Spinal cord (tissue), 9 donors: ENCODE measurements at regions not wholly inside any gene's neighbourhood (a gene's known extent, or its start where the extent isn't known, plus 50 kb on each side); places are given as distances from the start of the nearest gene placed in this dataset.

Experiments
- DNase-seq, 6 donors: peaks; one replicate each; pipeline versions ENCODE4 v3.0.0 to v3.0.0-alpha.2; 2013 to 2015; ENCODE audit warnings: low spot score in 6 of 6, low read depth in 4 of 6
- H3K27ac ChIP-seq: one replicate; pipeline ENCODE4 v1.5.1; 2013; ENCODE audit warnings: low read depth, low read length, control low read depth
- H3K27me3 ChIP-seq: one replicate; pipeline ENCODE4 v1.6.1; 2013; ENCODE audit warnings: low read length; ENCODE audit not compliant: control insufficient read depth, insufficient read depth
- H3K36me3 ChIP-seq: one replicate; pipeline ENCODE4 v1.6.1; 2013; ENCODE audit warnings: low read length; ENCODE audit not compliant: control insufficient read depth, insufficient read depth
- H3K4me1 ChIP-seq: one replicate; pipeline ENCODE4 v1.6.1; 2013; ENCODE audit warnings: low read length; ENCODE audit not compliant: control insufficient read depth, insufficient read depth
- H3K4me3 ChIP-seq: one replicate; pipeline ENCODE4 v1.5.1; 2013; ENCODE audit warnings: low read depth, low read length, control low read depth
- H3K9me3 ChIP-seq: one replicate; pipeline ENCODE4 v1.6.1; 2013; ENCODE audit warnings: low read length; ENCODE audit not compliant: control insufficient read depth, insufficient read depth
- WGBS: methylation state at CpG from one replicate; pipeline ENCODE4 v1.1.5; 2013; ENCODE audit warnings: missing lambda C conversion rate; ENCODE audit not compliant: insufficient coverage; 5-methylcytosine and 5-hydroxymethylcytosine counted together
- donor health status: healthy.

- Histone ChIP-seq H3K9me3 (peaks cover 3% of the 10 kb centered on the region), H3K27me3 (no peaks in the 10 kb centered on the region), H3K27ac (no peak overlapping the region), H3K4me3 (no peak overlapping the region), H3K36me3 (no peaks in the 10 kb centered on the region), H3K4me1 (peaks cover 6% of the 10 kb centered on the region)
- no peak for DNase-seq
- no CpG with 5 or more reads among the region's 4 CpGs for WGBS
Observed at GRCh38 chr2:172340394-172340793, 87.0 kb upstream of the ITGA6 start.

GRCh38 chr2:172342078-172342477, 85.3 kb upstream of the ITGA6 start:
- DNase-seq, result no peak
- H3K27me3 ChIP-seq, result no peaks in the 10 kb centered on the region
- no peak overlapping the region for H3K27ac ChIP-seq
- no peak overlapping the region for H3K4me3 ChIP-seq
- H3K4me1 ChIP-seq, result peaks cover 6% of the 10 kb centered on the region
- peaks cover 3% of the 10 kb centered on the region for H3K9me3 ChIP-seq
- WGBS, result 82% methylated on average over 3 of the region's 3 CpGs
- H3K36me3 ChIP-seq, result no peaks in the 10 kb centered on the region

GRCh38 chr2:172342611-172343010, 84.8 kb upstream of the ITGA6 start:
- no peak overlapping the region for H3K4me3 ChIP-seq
- H3K9me3 ChIP-seq, result peaks cover 6% of the 10 kb centered on the region
- DNase-seq, result peak in 1 of 6 donors; percentile 30
- no peaks in the 10 kb centered on the region for H3K36me3 ChIP-seq
- peaks cover 6% of the 10 kb centered on the region for H3K4me1 ChIP-seq
- no peak overlapping the region for H3K27ac ChIP-seq
- WGBS, result 29% methylated on average over 2 of the region's 3 CpGs
- no peaks in the 10 kb centered on the region for H3K27me3 ChIP-seq

- no peaks in the 10 kb centered on the region for H3K36me3 ChIP-seq
- H3K4me3 ChIP-seq, result no peak overlapping the region
- 100% methylated on average over 1 of the region's 2 CpGs for WGBS
- no peak overlapping the region for H3K27ac ChIP-seq
- no peaks in the 10 kb centered on the region for H3K27me3 ChIP-seq
- H3K9me3 ChIP-seq, result peaks cover 8% of the 10 kb centered on the region
- no peak for DNase-seq
- H3K4me1 ChIP-seq, result peaks cover 6% of the 10 kb centered on the region
Observed at GRCh38 chr2:172344159-172344558, 83.2 kb upstream of the ITGA6 start.

GRCh38 chr2:172345956-172346555, 81.3 kb upstream of the ITGA6 start:
- DNase-seq, result no peak
- peaks cover 8% of the 10 kb centered on the region for H3K9me3 ChIP-seq
- H3K4me1 ChIP-seq, result peaks cover 7% of the 10 kb centered on the region
- no peak overlapping the region for H3K4me3 ChIP-seq
- no peaks in the 10 kb centered on the region for H3K36me3 ChIP-seq
- H3K27ac ChIP-seq, result no peak overlapping the region
- WGBS, result no CpG with 5 or more reads among the region's 1 CpG
- H3K27me3 ChIP-seq, result no peaks in the 10 kb centered on the region

- peaks cover 8% of the 10 kb centered on the region for H3K9me3 ChIP-seq
- H3K27me3 ChIP-seq, result no peaks in the 10 kb centered on the region
- DNase-seq, result no peak
- WGBS, result 76% methylated on average over 2 of the region's 4 CpGs
- no peak overlapping the region for H3K4me3 ChIP-seq
- H3K36me3 ChIP-seq, result no peaks in the 10 kb centered on the region
- no peak overlapping the region for H3K27ac ChIP-seq
- peaks cover 17% of the 10 kb centered on the region for H3K4me1 ChIP-seq
Observed at GRCh38 chr2:172348555-172349288, 78.7 kb upstream of the ITGA6 start.

GRCh38 chr2:172350839-172351479, 76.4 kb upstream of the ITGA6 start:
- H3K36me3 ChIP-seq, result no peaks in the 10 kb centered on the region
- WGBS, result 55% methylated on average over 6 of the region's 9 CpGs
- DNase-seq, result peak in 4 of 6 donors; percentile 36 to 88 (median 60)
- H3K27me3 ChIP-seq, result peaks cover 2% of the 10 kb centered on the region
- no peak overlapping the region for H3K4me3 ChIP-seq
- no peak overlapping the region for H3K27ac ChIP-seq
- peaks cover 4% of the 10 kb centered on the region for H3K9me3 ChIP-seq
- peaks cover 17% of the 10 kb centered on the region for H3K4me1 ChIP-seq

- no peak for DNase-seq
- H3K27ac ChIP-seq, result no peak overlapping the region
- WGBS, result 97% methylated on average over 3 of the region's 4 CpGs
- H3K36me3 ChIP-seq, result no peaks in the 10 kb centered on the region
- no peak overlapping the region for H3K4me3 ChIP-seq
- H3K27me3 ChIP-seq, result peaks cover 2% of the 10 kb centered on the region
- H3K4me1 ChIP-seq, result peaks cover 17% of the 10 kb centered on the region
- H3K9me3 ChIP-seq, result peaks cover 4% of the 10 kb centered on the region
Observed at GRCh38 chr2:172351586-172351985, 75.8 kb upstream of the ITGA6 start.

GRCh38 chr2:172354347-172354746, 73.0 kb upstream of the ITGA6 start:
- H3K27me3 ChIP-seq, result peaks cover 2% of the 10 kb centered on the region
- no peaks in the 10 kb centered on the region for H3K36me3 ChIP-seq
- no peaks in the 10 kb centered on the region for H3K9me3 ChIP-seq
- H3K4me3 ChIP-seq, result no peak overlapping the region
- peaks cover 17% of the 10 kb centered on the region for H3K4me1 ChIP-seq
- H3K27ac ChIP-seq, result no peak overlapping the region
- WGBS, result 95% methylated on average over 5 of the region's 5 CpGs
- DNase-seq, result no peak
